Panc1 (cell line): ENCODE measurements at regions not wholly inside any gene's neighbourhood (a gene's known extent, or its start where the extent isn't known, plus 50 kb on each side); places are given as distances from the start of the nearest gene placed in this dataset.

Experiments used
- ATAC-seq: fragments of 200-7000 bp; cut with Tn5 transposase; 2 replicates; pipeline ENCODE4 v1.9.1; 2020; ENCODE audit warnings: mild to moderate bottlenecking, moderate library complexity
- BruUV-seq: library from RNA; stranded (reverse); fragments of 400-500 nt; replicated peaks from 2 replicates; lab custom pipeline; 2021; lab: Mats Ljungman, UMichigan
- CTCF ChIA-PET: fragments of 300-600 bp; sonication (Branson Sonifier 250); formaldehyde crosslinking; loops from one replicate; lab custom pipeline; 2022; ENCODE audit warnings: antibody characterized with exemption; lab: Charles Lee
- POLR2A ChIA-PET: fragments of 300-600 bp; sonication (Branson Sonifier 250); formaldehyde crosslinking; loops from one replicate; lab custom pipeline; 2022; ENCODE audit warnings: antibody characterized with exemption; lab: Charles Lee
- DNase-seq: peaks from one replicate; pipeline ENCODE4 v3.0.0-alpha.2; 2010; ENCODE audit warnings: low read depth, low spot score
- H3K27ac ChIP-seq: 2 replicates; pipeline ENCODE4 v1.5.1; 2011; ENCODE audit warnings: mild to moderate bottlenecking, low read length, inconsistent platforms
- H3K27me3 ChIP-seq: fragments of 200-500 bp; sonication (Bioruptor generic); 2 replicates; pipeline ENCODE4 v1.6.0; 2014; ENCODE audit warnings: low read length, inconsistent platforms; ENCODE audit not compliant: control insufficient read depth, insufficient read depth
- H3K36me3 ChIP-seq: fragments of 200-500 bp; sonication (Bioruptor generic); 2 replicates; pipeline ENCODE4 v1.5.1; 2014; ENCODE audit warnings: inconsistent platforms, mild to moderate bottlenecking, low read length, moderate library complexity; ENCODE audit not compliant: control insufficient read depth, insufficient read depth
- H3K4me1 ChIP-seq: 2 replicates; pipeline ENCODE4 v1.5.1; 2011; ENCODE audit warnings: inconsistent platforms, mild to moderate bottlenecking, low read length, moderate library complexity; ENCODE audit not compliant: control insufficient read depth, insufficient read depth
- H3K4me3 ChIP-seq, 2 experiments: 2 replicates each; pipeline ENCODE4 v1.5.1; 2011 to 2012; ENCODE audit warnings: low read depth in 2 of 2, low read length in 2 of 2, mild to moderate bottlenecking in 2 of 2, inconsistent platforms in 1 of 2, moderate library complexity in 1 of 2
- H3K9me3 ChIP-seq: fragments of 200-500 bp; sonication (Bioruptor generic); 2 replicates; pipeline ENCODE4 v1.5.1; 2014; ENCODE audit warnings: low read depth, mild to moderate bottlenecking, inconsistent platforms, low read length, moderate library complexity; ENCODE audit not compliant: control insufficient read depth, insufficient read depth
- CTCF ChIP-seq: fragments of 450-650 bp; IDR thresholded peaks from 2 replicates; pipeline ENCODE4 v1.5.1; 2017; ENCODE audit warnings: mild to moderate bottlenecking
- POLR2AphosphoS5 ChIP-seq: IDR thresholded peaks from 2 replicates; pipeline ENCODE4 v1.6.1; 2012; ENCODE audit warnings: mild to moderate bottlenecking, low read depth, low read length, moderate library complexity
- SIN3A ChIP-seq: IDR thresholded peaks from 2 replicates; pipeline ENCODE4 v1.6.1; 2012; ENCODE audit warnings: low read depth, mild to moderate bottlenecking, low read length, moderate library complexity, borderline replicate concordance; ENCODE audit not compliant: insufficient read depth
- TCF7L2 ChIP-seq: IDR thresholded peaks from 2 replicates; pipeline ENCODE4 v1.6.1; 2011; ENCODE audit warnings: mild to moderate bottlenecking, low read depth, low read length, inconsistent platforms
- in situ Hi-C: cut with HindIII; loops from 2 replicates; pipeline ENCODE4 v1.10.0; 2016; ENCODE audit warnings: low sequenced_read_pairs, low pct_unique_long_range_greater_than_20kb
- intact Hi-C: fragments of 100-400 bp; cut with micrococcal nuclease; formaldehyde crosslinking; loops from one replicate; pipeline ENCODE4 v1.10.0; 2022; ENCODE audit not compliant: unreplicated experiment
- TF ChIP-seq, protein P1 (sequence below), 2 experiments: IDR thresholded peaks; 2 replicates each; pipeline ENCODE4 v1.6.1; 2011 to 2012; ENCODE audit warnings: low read depth in 2 of 2, control low read depth in 1 of 2, low read length in 1 of 2, mild to moderate bottlenecking in 1 of 2, moderate library complexity in 1 of 2; ENCODE audit not compliant: insufficient read depth in 1 of 2

DNA sequence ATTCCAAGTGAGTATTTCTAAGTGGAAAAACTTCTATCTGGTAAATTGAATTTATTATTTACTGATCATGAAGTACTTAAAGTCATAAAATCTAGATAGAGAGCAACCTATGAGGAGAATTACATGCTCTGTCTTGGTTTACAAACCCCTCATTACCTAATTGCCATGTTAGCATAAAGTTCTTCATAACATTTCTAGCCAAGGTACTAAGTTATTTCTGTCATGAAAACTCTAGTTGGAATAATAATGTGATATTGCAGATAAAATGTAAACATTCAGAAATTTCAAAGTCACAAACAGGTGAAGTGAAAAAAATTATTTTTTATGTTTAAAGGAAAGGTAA is 228.6 kb downstream of the TTLL7 start:
- H3K4me1 ChIP-seq: no peaks in the 10 kb centered on the region
- peaks cover 18% of the 10 kb centered on the region for H3K27me3 ChIP-seq
- POLR2A ChIA-PET: interaction anchor here (0.6 kb wide), 1 partner anchor 237 kb away, joined by 3 read pairs; no protein-coding TSS in a partner anchor
- BruUV-seq: no TSS peak
- intact Hi-C loops (no loop called here), in situ Hi-C loops (no loop called here)
- no peaks in the 10 kb centered on the region; the same call in 1 of the 2 replicates for H3K36me3 ChIP-seq
- ATAC-seq (no peak), DNase-seq (no peak)
- H3K9me3 ChIP-seq: no peaks in the 10 kb centered on the region
- no peak overlapping the region for H3K27ac ChIP-seq
- no peak for TF ChIP-seq TCF7L2
- TF ChIP-seq CTCF: no peak
- TF ChIP-seq, protein P1, sequence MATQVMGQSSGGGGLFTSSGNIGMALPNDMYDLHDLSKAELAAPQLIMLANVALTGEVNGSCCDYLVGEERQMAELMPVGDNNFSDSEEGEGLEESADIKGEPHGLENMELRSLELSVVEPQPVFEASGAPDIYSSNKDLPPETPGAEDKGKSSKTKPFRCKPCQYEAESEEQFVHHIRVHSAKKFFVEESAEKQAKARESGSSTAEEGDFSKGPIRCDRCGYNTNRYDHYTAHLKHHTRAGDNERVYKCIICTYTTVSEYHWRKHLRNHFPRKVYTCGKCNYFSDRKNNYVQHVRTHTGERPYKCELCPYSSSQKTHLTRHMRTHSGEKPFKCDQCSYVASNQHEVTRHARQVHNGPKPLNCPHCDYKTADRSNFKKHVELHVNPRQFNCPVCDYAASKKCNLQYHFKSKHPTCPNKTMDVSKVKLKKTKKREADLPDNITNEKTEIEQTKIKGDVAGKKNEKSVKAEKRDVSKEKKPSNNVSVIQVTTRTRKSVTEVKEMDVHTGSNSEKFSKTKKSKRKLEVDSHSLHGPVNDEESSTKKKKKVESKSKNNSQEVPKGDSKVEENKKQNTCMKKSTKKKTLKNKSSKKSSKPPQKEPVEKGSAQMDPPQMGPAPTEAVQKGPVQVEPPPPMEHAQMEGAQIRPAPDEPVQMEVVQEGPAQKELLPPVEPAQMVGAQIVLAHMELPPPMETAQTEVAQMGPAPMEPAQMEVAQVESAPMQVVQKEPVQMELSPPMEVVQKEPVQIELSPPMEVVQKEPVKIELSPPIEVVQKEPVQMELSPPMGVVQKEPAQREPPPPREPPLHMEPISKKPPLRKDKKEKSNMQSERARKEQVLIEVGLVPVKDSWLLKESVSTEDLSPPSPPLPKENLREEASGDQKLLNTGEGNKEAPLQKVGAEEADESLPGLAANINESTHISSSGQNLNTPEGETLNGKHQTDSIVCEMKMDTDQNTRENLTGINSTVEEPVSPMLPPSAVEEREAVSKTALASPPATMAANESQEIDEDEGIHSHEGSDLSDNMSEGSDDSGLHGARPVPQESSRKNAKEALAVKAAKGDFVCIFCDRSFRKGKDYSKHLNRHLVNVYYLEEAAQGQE (IDR thresholded peaks at IDR 0.05; ENCODE audit: insufficient read depth in 1 of 2, low read depth in 2 of 2, low read length in 1 of 2): no peak
- no peak for TF ChIP-seq POLR2AphosphoS5
- no peak for TF ChIP-seq SIN3A
- CTCF ChIA-PET: no interaction called here
- H3K4me3 ChIP-seq: no peak overlapping the region

DNA sequence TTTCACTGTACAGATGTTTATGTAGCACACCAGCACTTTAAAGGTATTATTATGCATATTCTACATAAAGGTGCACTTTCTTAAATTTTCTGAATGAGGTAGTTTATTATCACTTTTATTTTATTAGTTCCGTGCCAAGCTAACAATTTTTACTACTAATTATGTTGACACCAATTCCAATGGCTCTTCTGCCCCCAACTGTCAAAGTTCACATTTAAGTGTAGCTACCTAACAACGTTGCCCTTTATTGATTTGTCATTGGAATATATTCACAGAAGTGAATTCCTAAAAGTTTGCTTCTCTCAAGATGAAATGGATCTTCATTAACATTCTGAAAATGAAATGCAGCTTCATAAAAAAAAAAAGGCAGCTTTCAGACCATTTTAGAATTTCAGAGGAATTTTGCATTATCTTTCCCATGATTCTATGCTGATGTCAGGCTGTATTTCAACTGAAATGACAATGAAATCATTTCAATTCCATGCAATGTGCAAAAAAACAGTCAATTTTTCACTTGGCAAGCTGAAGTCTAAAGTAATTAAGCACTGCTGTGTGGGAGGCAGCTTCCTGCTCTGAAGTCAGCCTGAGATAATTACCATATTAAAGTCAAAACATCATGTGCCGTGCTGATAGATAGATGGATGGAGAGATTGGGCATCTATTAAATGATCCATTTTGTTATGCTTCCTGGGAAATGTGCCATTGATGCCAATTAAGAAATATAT is 229.2 kb downstream of the TTLL7 start:
- no TSS peak for BruUV-seq
- H3K9me3 ChIP-seq: no peaks in the 10 kb centered on the region
- ChIA-PET POLR2A (interaction anchor here (0.6 kb wide), 1 partner anchor 236 kb away, joined by 3 read pairs; no protein-coding TSS in a partner anchor), CTCF (interaction anchor here (0.6 kb wide), 1 partner anchor 47 kb away, joined by 3 read pairs; no protein-coding TSS in a partner anchor)
- intact Hi-C loops: no loop called here
- no peaks in the 10 kb centered on the region for H3K4me1 ChIP-seq
- in situ Hi-C loops: no loop called here
- DNase-seq (no peak), ATAC-seq (no peak)
- H3K4me3 ChIP-seq: no peak overlapping the region
- TF ChIP-seq CTCF (no peak; the same call in 1 of the 2 replicates), TCF7L2 (no peak), POLR2AphosphoS5 (no peak), SIN3A (no peak)
- TF ChIP-seq, protein P1 (IDR thresholded peaks at IDR 0.05; ENCODE audit: insufficient read depth in 1 of 2, low read depth in 2 of 2, low read length in 1 of 2): no peak
- H3K27me3 ChIP-seq: peaks cover 12% of the 10 kb centered on the region
- H3K36me3 ChIP-seq: no peaks in the 10 kb centered on the region
- H3K27ac ChIP-seq: no peak overlapping the region
